ENCODE measurements at regions not wholly inside any gene's neighbourhood (a gene's known extent, or its start where the extent isn't known, plus 50 kb on each side); places are given as distances from the start of the nearest gene placed in this dataset.

- Histone ChIP-seq H3K4me3 (no peak overlapping the region), H3K27ac (no peak overlapping the region), H3K27me3 (no peaks in the 10 kb centered on the region), H3K4me1 (no peaks in the 10 kb centered on the region), H3K36me3 (no peaks in the 10 kb centered on the region), H3K9me3 (no peaks in the 10 kb centered on the region)
- intact Hi-C loops (cut with DNase I) = no loop called here
- DNase-seq (ENCODE audit: extremely low spot score in 2 of 2) = no peak
- no peak for TF ChIP-seq CTCF (IDR thresholded peaks at IDR 0.05)
- TF ChIP-seq POLR2AphosphoS5 (IDR thresholded peaks at IDR 0.05; ENCODE audit: insufficient read depth in 1 of 2, low read depth in 1 of 2) = no peak
- no peak for TF ChIP-seq POLR2A (IDR thresholded peaks at IDR 0.05)
Observed at GRCh38 chr16:65947951-65948350, 418.5 kb upstream of the CDH5 start.

GRCh38 chr16:65945493-65945892 is 421.0 kb upstream of the CDH5 start:
- no peaks in the 10 kb centered on the region for H3K4me1 ChIP-seq
- H3K36me3 ChIP-seq = no peaks in the 10 kb centered on the region
- H3K4me3 ChIP-seq = no peak overlapping the region
- H3K9me3 ChIP-seq = no peaks in the 10 kb centered on the region
- H3K27me3 ChIP-seq = no peaks in the 10 kb centered on the region
- no peak overlapping the region for H3K27ac ChIP-seq
- intact Hi-C loops (cut with DNase I) = no loop called here
- TF ChIP-seq CTCF (IDR thresholded peaks at IDR 0.05) = no peak
- TF ChIP-seq POLR2A (IDR thresholded peaks at IDR 0.05) = no peak
- TF ChIP-seq POLR2AphosphoS5 (IDR thresholded peaks at IDR 0.05; ENCODE audit: insufficient read depth in 1 of 2, low read depth in 1 of 2) = no peak
- DNase-seq (ENCODE audit: extremely low spot score in 2 of 2) = no peak

- no peak overlapping the region for H3K4me3 ChIP-seq
- TF ChIP-seq CTCF (IDR thresholded peaks at IDR 0.05) (no peak), POLR2AphosphoS5 (IDR thresholded peaks at IDR 0.05; ENCODE audit: insufficient read depth in 1 of 2, low read depth in 1 of 2) (no peak), POLR2A (IDR thresholded peaks at IDR 0.05) (no peak)
- H3K4me1 ChIP-seq = no peaks in the 10 kb centered on the region
- no peaks in the 10 kb centered on the region for H3K9me3 ChIP-seq
- DNase-seq (ENCODE audit: extremely low spot score in 2 of 2) = no peak
- no peaks in the 10 kb centered on the region for H3K27me3 ChIP-seq
- no peaks in the 10 kb centered on the region for H3K36me3 ChIP-seq
- intact Hi-C loops (cut with DNase I) = no loop called here
- no peak overlapping the region for H3K27ac ChIP-seq
Observed at GRCh38 chr16:65944361-65944760, 422.1 kb upstream of the CDH5 start.

GRCh38 chr16:65940711-65941110 is 425.8 kb upstream of the CDH5 start:
- TF ChIP-seq CTCF (IDR thresholded peaks at IDR 0.05) (no peak), POLR2A (IDR thresholded peaks at IDR 0.05) (no peak), POLR2AphosphoS5 (IDR thresholded peaks at IDR 0.05; ENCODE audit: insufficient read depth in 1 of 2, low read depth in 1 of 2) (no peak)
- Histone ChIP-seq H3K27me3 (no peaks in the 10 kb centered on the region), H3K9me3 (no peaks in the 10 kb centered on the region), H3K27ac (no peak overlapping the region), H3K36me3 (no peaks in the 10 kb centered on the region), H3K4me1 (no peaks in the 10 kb centered on the region), H3K4me3 (no peak overlapping the region)
- no peak for DNase-seq (ENCODE audit: extremely low spot score in 2 of 2)
- intact Hi-C loops (cut with DNase I) = no loop called here

GRCh38 chr16:65938083-65938482 is 428.4 kb upstream of the CDH5 start:
- Histone ChIP-seq H3K27ac (no peak overlapping the region), H3K36me3 (no peaks in the 10 kb centered on the region), H3K9me3 (no peaks in the 10 kb centered on the region), H3K27me3 (no peaks in the 10 kb centered on the region), H3K4me3 (no peak overlapping the region), H3K4me1 (no peaks in the 10 kb centered on the region)
- DNase-seq (ENCODE audit: extremely low spot score in 2 of 2) = peak in 1 of 2 donors; percentile 12
- TF ChIP-seq POLR2A (IDR thresholded peaks at IDR 0.05) (no peak), POLR2AphosphoS5 (IDR thresholded peaks at IDR 0.05; ENCODE audit: insufficient read depth in 1 of 2, low read depth in 1 of 2) (no peak), CTCF (IDR thresholded peaks at IDR 0.05) (no peak)
- intact Hi-C loops (cut with DNase I) = no loop called here
